SJCRH30 (cell line): ENCODE measurements at regions not wholly inside any gene's neighbourhood (a gene's known extent, or its start where the extent isn't known, plus 50 kb on each side); places are given as distances from the start of the nearest gene placed in this dataset.
"Not testable (repeated sequence)": the region's sequence is repeated elsewhere in the genome, so short reads cannot be mapped to it uniquely, and the experiment has no call there.

Source experiments
- DNase-seq, 2 experiments: peaks; one replicate each; pipeline ENCODE4 v3.0.0-alpha.2; 2015 to 2020
- H3K27ac ChIP-seq: fragments of 250-450 bp; sonication (Bioruptor Pico); 2 replicates; pipeline ENCODE4 v1.5.1; 2020; ENCODE audit warnings: mild to moderate bottlenecking, moderate library complexity
- H3K27me3 ChIP-seq: fragments of 250-450 bp; sonication (Bioruptor Pico); 2 replicates; pipeline ENCODE4 v1.5.1; 2020; ENCODE audit warnings: mild to moderate bottlenecking, moderate library complexity
- H3K36me3 ChIP-seq: fragments of 250-450 bp; sonication (Bioruptor Pico); 2 replicates; pipeline ENCODE4 v1.5.1; 2020; ENCODE audit warnings: mild to moderate bottlenecking, moderate library complexity
- H3K4me1 ChIP-seq: fragments of 250-450 bp; sonication (Bioruptor Pico); 2 replicates; pipeline ENCODE4 v1.5.1; 2020; ENCODE audit warnings: mild to moderate bottlenecking, moderate library complexity
- H3K4me3 ChIP-seq: fragments of 250-450 bp; sonication (Bioruptor Pico); 2 replicates; pipeline ENCODE4 v1.5.1; 2020; ENCODE audit warnings: mild to moderate bottlenecking, moderate library complexity
- H3K9me3 ChIP-seq: fragments of 250-450 bp; sonication (Bioruptor Pico); replicated peaks from 2 replicates; pipeline ENCODE4 v1.5.1; 2020; ENCODE audit warnings: mild to moderate bottlenecking, moderate library complexity

GRCh38 chrX:47302396-47302795 lies 68.0 kb upstream of the ZNF157 start:
- Histone ChIP-seq H3K4me3 (no peak overlapping the region), H3K9me3 (no peaks in the 10 kb centered on the region), H3K27me3 (no peaks in the 10 kb centered on the region), H3K4me1 (no peaks in the 10 kb centered on the region), H3K27ac (no peak overlapping the region), H3K36me3 (no peaks in the 10 kb centered on the region)
- no peak for DNase-seq

GRCh38 chrX:47306471-47307023 lies 63.8 kb upstream of the ZNF157 start:
- not testable (repeated sequence) for H3K27me3 ChIP-seq, H3K9me3 ChIP-seq, H3K4me1 ChIP-seq, H3K4me3 ChIP-seq, H3K27ac ChIP-seq, DNase-seq, H3K36me3 ChIP-seq

GRCh38 chrX:47311932-47312774 lies 58.2 kb upstream of the ZNF157 start:
- Histone ChIP-seq H3K4me1 (no peaks in the 10 kb centered on the region), H3K27me3 (no peaks in the 10 kb centered on the region), H3K36me3 (no peaks in the 10 kb centered on the region), H3K4me3 (no peak overlapping the region), H3K9me3 (no peaks in the 10 kb centered on the region), H3K27ac (no peak overlapping the region)
- DNase-seq = peak in 1 of 2 experiments; percentile 1

- H3K27me3 ChIP-seq = no peaks in the 10 kb centered on the region
- no peak overlapping the region for H3K27ac ChIP-seq
- H3K36me3 ChIP-seq = no peaks in the 10 kb centered on the region
- no peak overlapping the region for H3K4me3 ChIP-seq
- no peaks in the 10 kb centered on the region for H3K9me3 ChIP-seq
- DNase-seq = no peak
- H3K4me1 ChIP-seq = no peaks in the 10 kb centered on the region
Observed at GRCh38 chrX:47313056-47313455, 57.3 kb upstream of the ZNF157 start.

- no peak for DNase-seq
Observed at GRCh38 chrX:47316276-47317025, 53.9 kb upstream of the ZNF157 start.

More at GRCh38 chrX:47316276-47317025, 53.9 kb upstream of the ZNF157 start:
- no peaks in the 10 kb centered on the region for H3K36me3 ChIP-seq
- no peaks in the 10 kb centered on the region for H3K4me1 ChIP-seq
- H3K9me3 ChIP-seq = no peaks in the 10 kb centered on the region
- no peak overlapping the region for H3K27ac ChIP-seq
- no peak overlapping the region for H3K4me3 ChIP-seq
- no peaks in the 10 kb centered on the region for H3K27me3 ChIP-seq
